GM19324 (cell line): ENCODE measurements at regions not wholly inside any gene's neighbourhood (a gene's known extent, or its start where the extent isn't known, plus 50 kb on each side); places are given as distances from the start of the nearest gene placed in this dataset.
"Not testable (repeated sequence)": the region's sequence is repeated elsewhere in the genome, so short reads cannot be mapped to it uniquely, and the experiment has no call there.

Experiments used
- ATAC-seq: cut with Tn5 transposase; IDR thresholded peaks from one replicate; pipeline ENCODE4 v1.9.1; 2021; ENCODE audit warnings: mild to moderate bottlenecking, moderate library complexity; ENCODE audit not compliant: unreplicated experiment, low FRiP score

GRCh38 chr1:29931477-29932175 is 695.3 kb downstream of the PTPRU start:
- ATAC-seq = no peak

GRCh38 chr1:29925058-29925457 is 688.7 kb downstream of the PTPRU start:
- ATAC-seq = no peak

DNA sequence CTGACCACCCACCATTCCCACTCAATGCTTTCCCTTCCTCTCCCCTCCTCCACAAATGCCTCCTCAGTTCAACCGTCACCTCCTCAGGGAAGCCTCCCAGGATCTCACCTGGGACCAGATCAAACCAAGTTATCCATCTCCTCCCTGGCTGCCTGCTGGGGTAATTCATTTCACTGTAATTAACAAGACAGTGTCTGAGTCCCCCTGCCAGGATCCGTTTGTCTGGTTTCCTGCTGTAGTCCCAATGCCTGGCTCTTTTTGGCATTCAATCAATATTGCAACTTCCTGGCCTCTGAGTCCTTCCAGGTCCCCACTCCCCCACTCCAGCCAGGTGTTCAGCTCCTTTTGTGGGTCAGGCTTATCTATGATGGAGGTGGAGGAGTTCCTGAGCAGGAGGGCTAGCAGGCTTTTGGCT is 687.7 kb downstream of the PTPRU start:
- ATAC-seq = no peak

DNA sequence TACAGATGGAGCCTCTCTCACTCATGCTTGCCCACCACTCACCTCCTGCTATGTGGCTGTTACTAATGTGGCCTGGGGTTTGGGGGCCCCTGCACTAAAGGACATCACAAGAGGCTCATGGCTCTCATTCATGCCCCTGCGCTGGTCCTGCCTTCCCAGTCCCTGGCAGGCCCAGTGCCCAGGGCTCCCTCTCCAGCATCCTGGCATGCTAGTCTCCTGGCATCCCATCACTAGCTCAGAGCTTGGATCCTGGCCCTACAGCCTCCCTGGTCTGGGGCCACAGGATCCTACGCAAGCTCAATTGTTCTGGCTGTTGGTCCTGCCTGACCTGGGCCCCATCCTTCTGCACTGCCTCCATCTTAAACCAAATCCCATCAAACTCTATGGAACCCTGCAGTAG is 685.4 kb downstream of the PTPRU start:
- ATAC-seq = no peak

GRCh38 chr1:29920784-29921183 is 684.5 kb downstream of the PTPRU start:
- no peak for ATAC-seq

DNA sequence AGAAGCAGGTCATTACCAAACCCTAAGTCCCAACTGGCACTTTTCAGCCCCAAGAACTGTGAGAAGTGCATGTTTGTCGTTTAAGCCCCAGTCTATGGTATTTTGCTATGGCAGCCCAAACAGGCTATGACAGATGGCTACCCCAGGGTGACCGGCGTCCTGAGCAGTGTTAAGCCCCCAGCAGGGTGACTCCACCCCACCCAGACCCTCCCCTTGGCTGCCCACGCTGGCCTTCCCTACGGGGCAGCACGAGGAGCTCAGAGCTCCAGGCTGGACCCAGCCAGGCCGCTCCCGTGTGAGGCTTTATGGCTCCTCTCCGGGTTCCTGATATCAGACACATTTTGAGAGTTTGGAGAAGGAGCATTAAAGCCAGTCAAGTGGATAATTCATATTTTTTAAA is 684.0 kb downstream of the PTPRU start:
- no peak for ATAC-seq

GRCh38 chr1:29919041-29919440 is 682.7 kb downstream of the PTPRU start:
- not testable (repeated sequence) for ATAC-seq

DNA sequence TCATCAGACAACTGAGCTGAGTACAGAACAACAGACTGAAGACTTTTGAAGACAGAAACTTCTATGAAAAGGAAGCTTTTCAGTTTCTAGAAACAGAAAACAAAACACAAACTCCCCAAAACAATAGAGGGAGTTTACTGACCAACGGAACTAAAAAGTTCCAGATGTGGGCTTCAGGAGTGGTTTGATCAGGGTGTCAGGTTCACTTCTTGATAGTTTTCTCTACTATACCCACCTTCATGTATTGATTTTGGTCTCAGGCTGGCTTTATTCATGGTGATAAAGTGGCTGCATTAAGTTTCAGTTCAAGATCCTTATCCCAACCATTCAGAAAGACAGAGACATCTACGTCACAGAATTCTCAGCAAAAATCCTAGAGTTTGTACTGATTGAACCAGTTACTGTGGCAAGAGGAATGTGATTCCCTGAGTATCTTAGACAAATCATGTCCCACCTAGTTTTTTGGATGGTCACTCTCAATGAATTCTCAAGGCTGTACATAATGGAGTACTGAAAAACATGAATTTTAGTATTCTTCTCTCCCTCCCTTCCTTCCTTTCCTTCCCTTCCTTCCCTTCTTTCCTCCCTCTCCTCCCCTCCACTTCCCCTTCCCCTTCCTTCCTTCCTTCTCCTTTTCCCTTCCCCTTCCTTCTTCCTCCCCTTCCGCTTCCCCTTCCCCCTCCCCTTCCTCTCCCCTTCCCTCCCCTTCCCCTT is 680.5 kb downstream of the PTPRU start:
- no peak for ATAC-seq

DNA sequence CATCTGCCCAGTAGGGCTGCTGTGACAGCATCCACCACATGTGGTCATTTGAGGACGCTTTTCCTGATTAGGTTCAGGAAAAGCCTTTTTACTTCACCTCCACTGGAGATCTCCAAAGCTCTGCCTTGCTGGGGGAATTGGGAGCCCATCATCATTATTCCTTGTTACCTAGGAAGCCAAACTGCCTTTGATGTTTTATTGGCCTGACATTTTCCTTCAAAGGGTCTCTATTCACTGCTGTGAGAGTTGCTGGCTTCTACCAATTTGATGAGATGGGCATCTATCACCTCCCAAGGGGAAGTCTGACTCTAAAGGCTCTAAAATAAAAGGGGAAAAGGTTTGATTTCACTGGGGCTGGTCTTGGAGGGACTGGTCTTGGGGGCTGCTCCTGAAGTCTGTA is 678.6 kb downstream of the PTPRU start:
- ATAC-seq = no peak

- ATAC-seq = no peak
Measured at GRCh38 chr1:29912425-29912824, 676.1 kb downstream of the PTPRU start.

GRCh38 chr1:29909962-29910361 is 673.6 kb downstream of the PTPRU start:
- ATAC-seq = no peak

DNA sequence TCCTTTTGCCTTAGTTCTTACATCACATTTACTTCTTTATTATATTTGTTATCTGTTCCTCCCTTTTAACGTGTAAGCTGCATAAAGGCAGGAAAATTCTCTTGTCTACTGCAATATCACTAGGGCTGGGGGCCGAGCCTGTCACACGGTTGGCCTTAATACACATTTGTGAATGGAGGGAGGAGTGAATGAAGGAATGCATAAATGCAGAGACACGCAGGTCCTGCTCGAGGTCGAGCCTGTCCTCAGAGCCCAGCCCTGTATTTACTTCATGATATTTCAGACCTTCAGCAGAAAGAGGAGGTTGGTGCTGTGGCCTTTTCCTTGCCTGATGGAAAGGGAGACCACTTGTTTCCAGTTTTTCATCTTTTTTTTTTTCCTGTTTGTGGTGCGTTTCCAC is 671.3 kb downstream of the PTPRU start:
- no peak for ATAC-seq

GRCh38 chr1:29906927-29907326 is 670.6 kb downstream of the PTPRU start:
- ATAC-seq = no peak

GRCh38 chr1:29903548-29904166 is 667.3 kb downstream of the PTPRU start:
- ATAC-seq = no peak

- no peak for ATAC-seq
Measured at GRCh38 chr1:29901624-29902325, 665.5 kb downstream of the PTPRU start.

DNA sequence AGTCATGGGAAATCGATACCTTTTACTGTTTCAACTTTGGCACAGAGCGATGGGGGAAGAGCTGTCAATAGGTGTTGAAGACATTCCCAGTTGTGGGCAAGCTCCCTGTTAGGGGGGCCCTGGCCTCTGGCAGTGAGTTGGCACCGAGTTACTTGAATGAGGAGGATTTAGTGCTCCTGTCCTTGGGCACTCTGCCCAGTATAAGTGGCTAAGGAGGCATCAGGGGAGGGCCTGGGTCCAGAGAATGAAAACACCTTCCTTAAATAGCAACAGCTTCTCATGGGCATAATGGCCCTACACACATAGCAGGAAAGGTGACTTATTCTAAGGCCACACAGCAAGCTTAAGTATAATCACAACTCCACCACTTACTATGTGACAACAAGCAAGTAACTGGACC is 664.4 kb downstream of the PTPRU start:
- no peak for ATAC-seq

DNA sequence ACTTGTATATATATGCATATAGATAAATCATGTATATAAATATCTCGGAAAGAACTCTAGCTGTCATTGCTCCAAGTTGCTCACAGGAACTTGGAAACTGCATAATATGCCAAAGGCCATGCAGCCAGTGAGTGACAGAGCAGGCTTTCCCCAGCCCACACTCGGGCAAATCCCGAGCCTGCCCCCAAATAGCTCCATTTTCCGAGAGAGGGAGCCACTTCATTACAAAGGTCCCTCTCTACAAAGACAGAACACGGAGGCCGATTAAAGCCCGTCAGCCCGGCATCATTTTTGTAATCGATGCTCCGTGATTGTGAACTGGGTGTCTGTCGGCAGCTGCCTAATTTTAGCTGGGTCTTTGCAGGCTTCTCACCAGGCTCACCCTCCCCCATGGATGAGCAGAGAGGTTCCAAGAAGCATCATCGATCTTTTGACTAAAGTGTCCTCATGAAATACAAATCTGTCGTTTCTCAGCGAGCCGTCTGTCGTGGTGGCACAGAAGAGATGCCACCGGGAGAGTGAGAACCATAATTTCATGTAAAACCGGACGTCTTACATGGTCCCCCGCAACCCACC is 663.9 kb downstream of the PTPRU start:
- ATAC-seq = no peak

GRCh38 chr1:29896791-29897714 is 660.7 kb downstream of the PTPRU start:
- no peak for ATAC-seq

GRCh38 chr1:29896300-29896699 is 660.0 kb downstream of the PTPRU start:
- ATAC-seq = no peak

- no peak for ATAC-seq
Measured at GRCh38 chr1:29895201-29895600, 658.9 kb downstream of the PTPRU start.
